Endothelial cell of umbilical vein (primary cell): ENCODE measurements at regions not wholly inside any gene's neighbourhood (a gene's known extent, or its start where the extent isn't known, plus 50 kb on each side); places are given as distances from the start of the nearest gene placed in this dataset.

ENCODE experiments used
- BruUV-seq: library from RNA; stranded (reverse); fragments of 400-500 nt; replicated peaks from 2 replicates; lab custom pipeline; 2021; lab: Mats Ljungman, UMichigan
- CTCF ChIA-PET: fragments of 300-600, 350-600 bp; sonication (Branson Sonifier 250); formaldehyde crosslinking; loops from one replicate; lab custom pipeline; 2021; ENCODE audit warnings: antibody characterized with exemption, inconsistent platforms; lab: Charles Lee
- POLR2A ChIA-PET: fragments of 300-600, 350-600 bp; sonication (Branson Sonifier 250); formaldehyde crosslinking; loops from one replicate; lab custom pipeline; 2021; ENCODE audit warnings: antibody characterized with exemption, inconsistent platforms; lab: Charles Lee
- DNase-seq: peaks from one replicate; pipeline ENCODE4 v3.0.0-alpha.2; 2011; ENCODE audit warnings: low read depth, low spot score
- FAIRE-seq: peaks from 2 replicates; lab custom pipeline; 2011; peaks lifted over from hg19 to GRCh38; lab: Jason Lieb, UNC
- H2AFZ ChIP-seq: 2 replicates; pipeline ENCODE4 v1.6.0; 2012; ENCODE audit warnings: low read depth, low read length, control low read depth, inconsistent platforms
- H3K27ac ChIP-seq: 2 replicates; pipeline ENCODE4 v1.5.1; 2011; ENCODE audit warnings: low read depth, mild to moderate bottlenecking, control low read depth, low read length, moderate library complexity; ENCODE audit not compliant: insufficient read depth
- H3K27me3 ChIP-seq, 2 experiments: 2 replicates each; pipeline versions ENCODE4 v1.6.0 to v1.6.1; 2011; ENCODE audit warnings: low read length in 2 of 2, mixed read lengths in 1 of 2; ENCODE audit not compliant: control insufficient read depth in 2 of 2, insufficient read depth in 2 of 2
- H3K36me3 ChIP-seq, 2 experiments: 2 replicates in 1 of 2; 3 replicates in 1 of 2; pipeline ENCODE4 v1.5.1; 2011; ENCODE audit warnings: low read length in 2 of 2, mild to moderate bottlenecking in 1 of 2, moderate library complexity in 1 of 2; ENCODE audit not compliant: control insufficient read depth in 2 of 2, insufficient read depth in 2 of 2; ENCODE audit errors: extremely low read depth in 1 of 2
- H3K4me1 ChIP-seq: 3 replicates; pipeline ENCODE4 v1.5.1; 2011; ENCODE audit warnings: mild to moderate bottlenecking, low read length; ENCODE audit not compliant: control insufficient read depth, insufficient read depth; ENCODE audit errors: extremely low read depth
- H3K4me2 ChIP-seq: 2 replicates; pipeline ENCODE4 v1.6.1; 2011; ENCODE audit warnings: low read length, control low read depth, mixed read lengths; ENCODE audit not compliant: insufficient read depth
- H3K4me3 ChIP-seq, 3 experiments: fragments of 200-600 bp in 1 of 3; sonication (generic), shearing (Covaris generic) in 1 of 3; replicated peaks in 1 of 3; 2 replicates each; pipeline ENCODE4 v1.5.1; 2011 to 2016; ENCODE audit warnings: control low read depth in 3 of 3, low read length in 3 of 3, mild to moderate bottlenecking in 2 of 3, inconsistent platforms in 1 of 3, low read depth in 1 of 3, moderate library complexity in 1 of 3; ENCODE audit not compliant: insufficient read depth in 1 of 3
- H3K79me2 ChIP-seq: 2 replicates; pipeline ENCODE4 v1.6.0; 2012; ENCODE audit warnings: low read length, inconsistent platforms; ENCODE audit not compliant: control insufficient read depth, insufficient read depth
- H3K9ac ChIP-seq: replicated peaks from 2 replicates; pipeline ENCODE3; 2011; ENCODE audit warnings: low read length, control low read depth; ENCODE audit not compliant: insufficient read depth; ENCODE audit errors: extremely low read depth
- H3K9me1 ChIP-seq: replicated peaks from 3 replicates; pipeline ENCODE4 v1.6.0; 2011; ENCODE audit warnings: mild to moderate bottlenecking, low read length; ENCODE audit not compliant: control insufficient read depth, insufficient read depth; ENCODE audit errors: extremely low read depth
- H3K9me3 ChIP-seq: replicated peaks from 2 replicates; pipeline ENCODE4 v1.5.1; 2012; ENCODE audit warnings: low read length, inconsistent platforms; ENCODE audit not compliant: control insufficient read depth, insufficient read depth
- H4K20me1 ChIP-seq: replicated peaks from 2 replicates; pipeline ENCODE3; 2011; ENCODE audit warnings: mild to moderate bottlenecking, low read length; ENCODE audit not compliant: control insufficient read depth, insufficient read depth; ENCODE audit errors: extremely low read depth
- EZH2 ChIP-seq: IDR thresholded peaks from 2 replicates; pipeline ENCODE4 v1.6.1; 2012; ENCODE audit warnings: borderline replicate concordance, low read depth, mild to moderate bottlenecking, moderate library complexity, low read length, inconsistent platforms; ENCODE audit not compliant: severe bottlenecking
- FOS ChIP-seq: IDR thresholded peaks from 2 replicates; pipeline ENCODE4 v1.6.1; 2011; ENCODE audit warnings: mild to moderate bottlenecking, low read length, moderate library complexity, borderline replicate concordance; ENCODE audit not compliant: insufficient read depth
- GATA2 ChIP-seq: IDR thresholded peaks from 2 replicates; pipeline ENCODE4 v1.7.0; 2011; ENCODE audit warnings: low read depth, mild to moderate bottlenecking, moderate library complexity, mixed read lengths, low read length; ENCODE audit not compliant: insufficient read length, insufficient read depth
- JUN ChIP-seq: IDR thresholded peaks from 2 replicates; pipeline ENCODE4 v1.6.1; 2011; ENCODE audit warnings: borderline replicate concordance, low read depth; ENCODE audit not compliant: insufficient read length, insufficient read depth
- MYC ChIP-seq: IDR thresholded peaks from one replicate; pipeline ENCODE4 v1.6.1; 2011; ENCODE audit warnings: mild to moderate bottlenecking, low read depth, low read length
- POLR2A ChIP-seq: IDR thresholded peaks from 2 replicates; pipeline ENCODE4 v1.6.1; 2012; ENCODE audit warnings: low read depth, mild to moderate bottlenecking, control low read depth, low read length
- POLR2AphosphoS5 ChIP-seq: IDR thresholded peaks from 2 replicates; pipeline ENCODE4 v1.6.1; 2012; ENCODE audit warnings: low read depth, mild to moderate bottlenecking, control low read depth, low read length, moderate library complexity; ENCODE audit not compliant: insufficient read depth
- dilution Hi-C: fragments of 300-500 bp; cut with MboI; formaldehyde crosslinking; loops from one replicate; pipeline ENCODE4 v1.15.0; 2019; ENCODE audit warnings: low sequenced_read_pairs; ENCODE audit not compliant: extremely low pct_ligation_motif_present
- intact Hi-C: fragments of 100-400 bp; cut with micrococcal nuclease; formaldehyde crosslinking; loops from one replicate; pipeline ENCODE4 v1.10.0; 2022
- TF ChIP-seq, protein P1 (sequence below), 2 donors: IDR thresholded peaks; 1 replicate in 1 of 2; 2 replicates in 1 of 2; pipeline ENCODE4 v1.5.1; 2011; ENCODE audit warnings: low read length in 2 of 2, mild to moderate bottlenecking in 2 of 2, moderate library complexity in 2 of 2, control low read depth in 1 of 2, inconsistent platforms in 1 of 2, low read depth in 1 of 2; ENCODE audit not compliant: insufficient read depth in 1 of 2; ENCODE audit errors: extremely low read depth in 1 of 2
- TF ChIP-seq, protein P2 (sequence below): IDR thresholded peaks from 2 replicates; pipeline ENCODE4 v1.6.1; 2011; ENCODE audit not compliant: insufficient read depth, insufficient read length

DNA sequence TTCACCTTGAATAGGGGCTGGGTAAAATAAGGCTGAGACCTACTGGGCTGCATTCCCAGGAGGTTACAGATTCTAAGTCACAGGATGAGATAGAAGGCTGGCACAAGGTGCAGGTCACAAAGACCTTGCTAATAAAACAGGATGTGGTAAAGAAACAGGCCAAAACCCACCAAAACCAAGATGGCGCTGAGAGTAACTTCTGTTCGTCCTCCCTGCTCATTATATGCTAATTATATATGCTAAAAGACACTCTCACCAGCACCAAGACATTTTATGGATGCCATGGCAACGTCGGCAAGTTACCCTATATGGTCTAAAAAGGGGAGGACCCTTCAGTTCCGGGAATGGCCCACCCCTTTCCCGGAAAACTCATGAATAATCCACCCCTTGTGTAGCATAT lies 711.5 kb upstream of the KLHL29 start:
- dilution Hi-C loops, result no loop called here
- Histone ChIP-seq H3K9me3 (peaks cover 2% of the 10 kb centered on the region), H4K20me1 (no peaks in the 10 kb centered on the region), H2AFZ (no peak overlapping the region), H3K4me2 (no peak overlapping the region), H3K36me3 (no peaks in the 10 kb centered on the region), H3K27me3 (no peaks in the 10 kb centered on the region), H3K4me1 (no peaks in the 10 kb centered on the region), H3K9me1 (no peaks in the 10 kb centered on the region), H3K79me2 (no peaks in the 10 kb centered on the region), H3K4me3 (no peak overlapping the region), H3K27ac (no peak overlapping the region), H3K9ac (no peak overlapping the region)
- FAIRE-seq, result no peak
- ChIA-PET CTCF (no interaction called here), POLR2A (no interaction called here)
- no peak for TF ChIP-seq GATA2
- no peak for TF ChIP-seq POLR2AphosphoS5
- TF ChIP-seq, protein P1, sequence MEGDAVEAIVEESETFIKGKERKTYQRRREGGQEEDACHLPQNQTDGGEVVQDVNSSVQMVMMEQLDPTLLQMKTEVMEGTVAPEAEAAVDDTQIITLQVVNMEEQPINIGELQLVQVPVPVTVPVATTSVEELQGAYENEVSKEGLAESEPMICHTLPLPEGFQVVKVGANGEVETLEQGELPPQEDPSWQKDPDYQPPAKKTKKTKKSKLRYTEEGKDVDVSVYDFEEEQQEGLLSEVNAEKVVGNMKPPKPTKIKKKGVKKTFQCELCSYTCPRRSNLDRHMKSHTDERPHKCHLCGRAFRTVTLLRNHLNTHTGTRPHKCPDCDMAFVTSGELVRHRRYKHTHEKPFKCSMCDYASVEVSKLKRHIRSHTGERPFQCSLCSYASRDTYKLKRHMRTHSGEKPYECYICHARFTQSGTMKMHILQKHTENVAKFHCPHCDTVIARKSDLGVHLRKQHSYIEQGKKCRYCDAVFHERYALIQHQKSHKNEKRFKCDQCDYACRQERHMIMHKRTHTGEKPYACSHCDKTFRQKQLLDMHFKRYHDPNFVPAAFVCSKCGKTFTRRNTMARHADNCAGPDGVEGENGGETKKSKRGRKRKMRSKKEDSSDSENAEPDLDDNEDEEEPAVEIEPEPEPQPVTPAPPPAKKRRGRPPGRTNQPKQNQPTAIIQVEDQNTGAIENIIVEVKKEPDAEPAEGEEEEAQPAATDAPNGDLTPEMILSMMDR (IDR thresholded peaks at IDR 0.05; ENCODE audit: extremely low read depth in 1 of 2, insufficient read depth in 1 of 2, low read depth in 1 of 2, low read length in 2 of 2), result no peak
- no peak for TF ChIP-seq FOS
- TF ChIP-seq MYC, result no peak
- no peak for TF ChIP-seq POLR2A
- intact Hi-C loops, result no loop called here
- BruUV-seq, result no TSS peak
- DNase-seq, result no peak

DNA sequence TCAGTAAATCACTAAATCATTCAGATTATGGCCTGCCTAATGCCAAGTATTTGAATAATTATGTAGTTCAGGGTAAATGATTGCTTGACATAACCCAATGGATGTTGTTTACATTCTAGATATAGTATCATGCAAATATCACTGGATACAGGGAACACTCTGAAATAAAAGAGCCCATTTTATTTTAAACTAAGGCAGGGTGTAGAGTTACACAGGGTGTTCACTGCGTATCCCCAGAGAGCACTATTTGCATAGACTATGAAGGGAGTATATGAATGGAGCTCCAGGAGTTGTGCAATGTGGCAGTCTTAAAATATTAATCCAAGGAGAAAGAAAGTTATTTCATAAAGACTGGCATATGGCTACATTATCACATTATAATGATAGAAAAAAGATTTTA lies 701.1 kb upstream of the KLHL29 start:
- no TSS peak for BruUV-seq
- FAIRE-seq (no peak), DNase-seq (no peak)
- Histone ChIP-seq H3K4me2 (no peak overlapping the region), H3K4me3 (no peak overlapping the region), H4K20me1 (no peaks in the 10 kb centered on the region), H3K27me3 (no peaks in the 10 kb centered on the region), H3K9ac (no peak overlapping the region), H3K9me1 (no peaks in the 10 kb centered on the region), H3K9me3 (no peaks in the 10 kb centered on the region), H3K4me1 (no peaks in the 10 kb centered on the region), H3K27ac (no peak overlapping the region), H3K79me2 (no peaks in the 10 kb centered on the region), H3K36me3 (no peaks in the 10 kb centered on the region), H2AFZ (no peak overlapping the region)
- dilution Hi-C loops, result no loop called here
- intact Hi-C loops, result no loop called here
- ChIA-PET POLR2A (no interaction called here), CTCF (no interaction called here)
- TF ChIP-seq FOS, result no peak
- TF ChIP-seq POLR2AphosphoS5, result no peak
- TF ChIP-seq GATA2, result no peak
- TF ChIP-seq JUN, result no peak
- TF ChIP-seq, protein P1 (IDR thresholded peaks at IDR 0.05; ENCODE audit: extremely low read depth in 1 of 2, insufficient read depth in 1 of 2, low read depth in 1 of 2, low read length in 2 of 2), result no peak
- no peak for TF ChIP-seq MYC
- TF ChIP-seq POLR2A, result no peak
- TF ChIP-seq, protein P2, sequence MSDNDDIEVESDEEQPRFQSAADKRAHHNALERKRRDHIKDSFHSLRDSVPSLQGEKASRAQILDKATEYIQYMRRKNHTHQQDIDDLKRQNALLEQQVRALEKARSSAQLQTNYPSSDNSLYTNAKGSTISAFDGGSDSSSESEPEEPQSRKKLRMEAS, result no peak
- TF ChIP-seq EZH2, result no peak
